Breast epithelium (tissue), 3 donors: ENCODE measurements at regions not wholly inside any gene's neighbourhood (a gene's known extent, or its start where the extent isn't known, plus 50 kb on each side); places are given as distances from the start of the nearest gene placed in this dataset.

Source experiments
- POLR2A ChIP-seq: fragments of 450-650 bp; IDR thresholded peaks from one replicate; pipeline ENCODE4 v1.6.1; 2016; ENCODE audit warnings: antibody characterized with exemption, mild to moderate bottlenecking, moderate library complexity
- POLR2AphosphoS5 ChIP-seq, 3 donors: sonication (generic); formaldehyde crosslinking; IDR thresholded peaks; one replicate each; pipeline ENCODE4 v1.6.1; 2017; ENCODE audit warnings: antibody characterized with exemption in 3 of 3
- TF ChIP-seq, protein P1 (sequence below), 3 donors: fragments of 450-650 bp; IDR thresholded peaks; one replicate each; pipeline ENCODE4 v1.5.1; 2016 to 2017; ENCODE audit warnings: antibody characterized with exemption in 3 of 3, mild to moderate bottlenecking in 3 of 3, moderate library complexity in 3 of 3

- TF ChIP-seq POLR2AphosphoS5 (IDR thresholded peaks at IDR 0.05) (no peak), POLR2A (no peak)
- TF ChIP-seq, protein P1, sequence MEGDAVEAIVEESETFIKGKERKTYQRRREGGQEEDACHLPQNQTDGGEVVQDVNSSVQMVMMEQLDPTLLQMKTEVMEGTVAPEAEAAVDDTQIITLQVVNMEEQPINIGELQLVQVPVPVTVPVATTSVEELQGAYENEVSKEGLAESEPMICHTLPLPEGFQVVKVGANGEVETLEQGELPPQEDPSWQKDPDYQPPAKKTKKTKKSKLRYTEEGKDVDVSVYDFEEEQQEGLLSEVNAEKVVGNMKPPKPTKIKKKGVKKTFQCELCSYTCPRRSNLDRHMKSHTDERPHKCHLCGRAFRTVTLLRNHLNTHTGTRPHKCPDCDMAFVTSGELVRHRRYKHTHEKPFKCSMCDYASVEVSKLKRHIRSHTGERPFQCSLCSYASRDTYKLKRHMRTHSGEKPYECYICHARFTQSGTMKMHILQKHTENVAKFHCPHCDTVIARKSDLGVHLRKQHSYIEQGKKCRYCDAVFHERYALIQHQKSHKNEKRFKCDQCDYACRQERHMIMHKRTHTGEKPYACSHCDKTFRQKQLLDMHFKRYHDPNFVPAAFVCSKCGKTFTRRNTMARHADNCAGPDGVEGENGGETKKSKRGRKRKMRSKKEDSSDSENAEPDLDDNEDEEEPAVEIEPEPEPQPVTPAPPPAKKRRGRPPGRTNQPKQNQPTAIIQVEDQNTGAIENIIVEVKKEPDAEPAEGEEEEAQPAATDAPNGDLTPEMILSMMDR (IDR thresholded peaks at IDR 0.05), result no peak
Measured at GRCh38 chr6:22409486-22409885, 112.7 kb upstream of the PRL start.
